Calu3 (cell line): ENCODE measurements at regions not wholly inside any gene's neighbourhood (a gene's known extent, or its start where the extent isn't known, plus 50 kb on each side); places are given as distances from the start of the nearest gene placed in this dataset.

Source experiments
- BruUV-seq: library from RNA; stranded (reverse); fragments of 400-500 nt; replicated peaks from 2 replicates; lab custom pipeline; 2021; lab: Mats Ljungman, UMichigan
- CTCF ChIA-PET: fragments of 300-600 bp; sonication (Branson Sonifier 250); formaldehyde crosslinking; loops from one replicate; lab custom pipeline; 2022; ENCODE audit warnings: antibody characterized with exemption; lab: Charles Lee
- DNase-seq: peaks from one replicate; pipeline ENCODE4 v3.0.0; 2022
- H3K27ac Mint-ChIP-seq: one replicate; pipeline ENCODE4 v1.8.0; 2022; ENCODE audit warnings: mixed read lengths; ENCODE audit not compliant: unreplicated experiment
- H3K27me3 Mint-ChIP-seq: one replicate; pipeline ENCODE4 v1.8.0; 2022; ENCODE audit warnings: mixed read lengths; ENCODE audit not compliant: unreplicated experiment
- H3K36me3 Mint-ChIP-seq: one replicate; pipeline ENCODE4 v1.8.0; 2022; ENCODE audit warnings: mild to moderate bottlenecking, moderate library complexity, mixed read lengths; ENCODE audit not compliant: insufficient read depth, unreplicated experiment
- H3K4me1 Mint-ChIP-seq: one replicate; pipeline ENCODE4 v1.8.0; 2022; ENCODE audit warnings: mild to moderate bottlenecking, low read depth, mixed read lengths; ENCODE audit not compliant: unreplicated experiment
- H3K4me3 Mint-ChIP-seq: one replicate; pipeline ENCODE4 v1.8.0; 2022; ENCODE audit warnings: mild to moderate bottlenecking, low read depth, moderate library complexity, mixed read lengths; ENCODE audit not compliant: unreplicated experiment
- H3K9me3 Mint-ChIP-seq: one replicate; pipeline ENCODE4 v1.8.0; 2022; ENCODE audit warnings: low read depth, mixed read lengths; ENCODE audit not compliant: unreplicated experiment
- intact Hi-C: fragments of 100-400 bp; cut with micrococcal nuclease; formaldehyde crosslinking; loops from one replicate; pipeline ENCODE4 v1.10.0; 2022; ENCODE audit not compliant: unreplicated experiment
- TF ChIP-seq, protein P1 (sequence below): fragments of 200-600 bp; IDR thresholded peaks from one replicate; pipeline ENCODE4 v1.8.0; 2022; ENCODE audit warnings: antibody characterized with exemption; ENCODE audit not compliant: unreplicated experiment

DNA sequence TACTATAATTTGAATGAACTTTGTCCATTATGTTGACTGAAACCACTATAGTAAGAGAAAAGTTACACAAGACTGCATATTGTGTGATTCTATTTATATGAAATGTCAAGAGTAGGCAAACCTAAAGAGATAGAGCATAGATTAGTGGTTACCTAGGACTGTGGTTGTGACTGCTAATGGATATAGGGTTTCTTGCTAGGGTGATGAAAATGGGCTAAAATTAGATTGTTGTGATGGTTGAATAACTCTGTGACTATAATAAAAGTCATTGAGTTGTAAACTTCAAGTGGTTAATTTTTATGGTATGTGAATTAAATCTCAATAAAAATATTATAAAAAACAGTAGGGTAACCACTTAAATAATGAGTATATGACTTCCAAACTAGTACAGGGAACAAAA, 142.9 kb upstream of the AHR start:
- H3K9me3 Mint-ChIP-seq = no peaks in the 10 kb centered on the region
- no peaks in the 10 kb centered on the region for H3K27me3 Mint-ChIP-seq
- CTCF ChIA-PET = no interaction called here
- intact Hi-C loops = no loop called here
- H3K4me1 Mint-ChIP-seq = peaks cover 45% of the 10 kb centered on the region
- BruUV-seq = no TSS peak
- TF ChIP-seq, protein P1, sequence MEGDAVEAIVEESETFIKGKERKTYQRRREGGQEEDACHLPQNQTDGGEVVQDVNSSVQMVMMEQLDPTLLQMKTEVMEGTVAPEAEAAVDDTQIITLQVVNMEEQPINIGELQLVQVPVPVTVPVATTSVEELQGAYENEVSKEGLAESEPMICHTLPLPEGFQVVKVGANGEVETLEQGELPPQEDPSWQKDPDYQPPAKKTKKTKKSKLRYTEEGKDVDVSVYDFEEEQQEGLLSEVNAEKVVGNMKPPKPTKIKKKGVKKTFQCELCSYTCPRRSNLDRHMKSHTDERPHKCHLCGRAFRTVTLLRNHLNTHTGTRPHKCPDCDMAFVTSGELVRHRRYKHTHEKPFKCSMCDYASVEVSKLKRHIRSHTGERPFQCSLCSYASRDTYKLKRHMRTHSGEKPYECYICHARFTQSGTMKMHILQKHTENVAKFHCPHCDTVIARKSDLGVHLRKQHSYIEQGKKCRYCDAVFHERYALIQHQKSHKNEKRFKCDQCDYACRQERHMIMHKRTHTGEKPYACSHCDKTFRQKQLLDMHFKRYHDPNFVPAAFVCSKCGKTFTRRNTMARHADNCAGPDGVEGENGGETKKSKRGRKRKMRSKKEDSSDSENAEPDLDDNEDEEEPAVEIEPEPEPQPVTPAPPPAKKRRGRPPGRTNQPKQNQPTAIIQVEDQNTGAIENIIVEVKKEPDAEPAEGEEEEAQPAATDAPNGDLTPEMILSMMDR = no peak
- peaks cover 10% of the 10 kb centered on the region for H3K36me3 Mint-ChIP-seq
- no peak for DNase-seq
- H3K4me3 Mint-ChIP-seq = no peak overlapping the region
- H3K27ac Mint-ChIP-seq = peak overlapping the region; percentile 35

DNA sequence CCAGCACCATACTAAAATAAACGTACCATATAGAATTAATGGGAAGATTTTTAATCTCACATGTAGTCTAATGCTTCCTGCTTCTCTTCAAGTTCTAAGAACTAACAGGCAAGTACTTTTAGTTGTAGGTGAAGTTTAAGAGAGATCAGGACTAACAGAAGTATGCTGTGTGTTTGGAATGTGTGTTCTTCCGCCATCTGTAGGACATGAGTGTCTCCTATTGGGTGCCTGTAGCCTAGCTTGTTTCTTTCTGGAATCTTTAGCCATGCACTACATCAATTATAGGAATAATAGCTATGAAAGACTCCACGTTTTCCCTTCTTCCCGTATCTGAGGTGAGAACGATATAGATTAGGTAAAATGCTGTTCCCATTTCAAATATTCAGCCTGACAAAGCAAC, 140.2 kb upstream of the AHR start:
- no peak overlapping the region for H3K4me3 Mint-ChIP-seq
- no peaks in the 10 kb centered on the region for H3K9me3 Mint-ChIP-seq
- intact Hi-C loops = no loop called here
- peaks cover 45% of the 10 kb centered on the region for H3K4me1 Mint-ChIP-seq
- CTCF ChIA-PET = interaction anchor here (0.5 to 0.7 kb wide), 2 partner anchors 10 to 963 kb away, joined by 3 to 5 read pairs; no protein-coding TSS in a partner anchor
- no TSS peak for BruUV-seq
- TF ChIP-seq, protein P1 = no peak
- no peaks in the 10 kb centered on the region for H3K27me3 Mint-ChIP-seq
- DNase-seq = no peak
- peaks cover 13% of the 10 kb centered on the region for H3K36me3 Mint-ChIP-seq
- no peak overlapping the region for H3K27ac Mint-ChIP-seq

DNA sequence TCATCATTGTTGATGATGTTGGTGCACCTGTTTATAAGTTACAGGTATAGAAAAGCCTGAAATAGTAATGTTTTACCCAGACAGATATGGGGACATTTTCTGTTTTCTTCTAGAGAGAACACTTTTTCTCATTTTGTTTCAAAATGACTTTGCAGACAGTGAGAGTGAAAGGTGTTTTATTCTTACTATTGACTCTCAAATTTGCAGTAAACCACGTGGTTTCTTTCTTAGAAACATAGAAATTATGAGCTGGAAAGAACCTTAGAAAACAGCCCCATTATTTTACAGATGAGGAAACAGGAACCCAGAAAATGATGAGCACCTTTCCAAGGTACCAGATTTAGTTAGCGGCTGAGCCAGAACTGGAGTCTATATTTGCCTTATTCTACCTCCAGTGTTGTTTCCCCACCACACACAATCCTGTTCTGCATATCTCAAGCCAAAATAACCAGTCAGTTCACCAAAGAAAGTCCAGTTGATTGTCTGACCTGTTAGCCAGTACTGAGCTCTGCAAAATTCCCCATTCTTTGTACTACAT, 138.9 kb upstream of the AHR start:
- Mint-ChIP-seq H3K9me3 (no peaks in the 10 kb centered on the region), H3K4me3 (no peak overlapping the region), H3K36me3 (peaks cover 6% of the 10 kb centered on the region), H3K27me3 (no peaks in the 10 kb centered on the region), H3K4me1 (peaks cover 41% of the 10 kb centered on the region), H3K27ac (no peak overlapping the region)
- no TSS peak for BruUV-seq
- TF ChIP-seq, protein P1 = no peak
- CTCF ChIA-PET = interaction anchor here (0.6 to 1.6 kb wide), 3 partner anchors 36 to 237 kb away, joined by 3 to 6 read pairs (median 4); no protein-coding TSS in a partner anchor
- DNase-seq = no peak
- intact Hi-C loops = no loop called here

DNA sequence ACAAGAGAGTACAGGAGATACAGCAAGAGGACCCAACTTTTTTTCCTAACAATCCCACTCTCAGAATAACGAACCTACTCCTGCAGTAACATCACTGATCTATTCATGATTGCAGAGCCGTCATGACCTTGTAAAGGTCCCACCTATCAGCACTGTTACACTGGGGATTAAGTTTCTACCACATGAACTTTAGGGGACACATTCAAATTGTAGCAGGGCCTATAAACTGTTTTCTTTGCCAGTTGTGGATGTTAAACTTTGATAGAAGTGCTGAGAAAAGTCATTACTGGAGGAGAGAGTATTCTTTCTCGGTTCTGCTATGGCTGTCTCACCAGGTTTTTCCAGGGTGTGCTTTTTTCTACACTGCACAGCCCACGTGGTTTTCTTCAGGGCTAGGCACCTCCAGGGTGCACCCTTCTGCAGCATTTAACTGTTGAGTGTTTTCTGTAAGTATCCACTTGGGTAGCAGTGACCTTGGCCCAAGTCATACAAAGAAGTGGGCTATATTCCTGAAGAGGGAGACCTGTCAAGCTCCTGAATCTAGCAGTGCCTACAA, 131.6 kb upstream of the AHR start:
- Mint-ChIP-seq H3K9me3 (no peaks in the 10 kb centered on the region), H3K27me3 (no peaks in the 10 kb centered on the region), H3K4me1 (peaks cover 42% of the 10 kb centered on the region), H3K4me3 (no peak overlapping the region), H3K36me3 (peaks cover 10% of the 10 kb centered on the region), H3K27ac (peak overlapping the region; percentile 52)
- DNase-seq = no peak
- TF ChIP-seq, protein P1 = no peak
- no TSS peak for BruUV-seq
- intact Hi-C loops = no loop called here
- CTCF ChIA-PET = no interaction called here
